GM19395 (cell line): ENCODE measurements at regions not wholly inside any gene's neighbourhood (a gene's known extent, or its start where the extent isn't known, plus 50 kb on each side); places are given as distances from the start of the nearest gene placed in this dataset.

ENCODE experiments used
- ATAC-seq: cut with Tn5 transposase; IDR thresholded peaks from one replicate; pipeline ENCODE4 v1.9.1; 2021; ENCODE audit warnings: mild to moderate bottlenecking, moderate library complexity; ENCODE audit not compliant: unreplicated experiment

DNA sequence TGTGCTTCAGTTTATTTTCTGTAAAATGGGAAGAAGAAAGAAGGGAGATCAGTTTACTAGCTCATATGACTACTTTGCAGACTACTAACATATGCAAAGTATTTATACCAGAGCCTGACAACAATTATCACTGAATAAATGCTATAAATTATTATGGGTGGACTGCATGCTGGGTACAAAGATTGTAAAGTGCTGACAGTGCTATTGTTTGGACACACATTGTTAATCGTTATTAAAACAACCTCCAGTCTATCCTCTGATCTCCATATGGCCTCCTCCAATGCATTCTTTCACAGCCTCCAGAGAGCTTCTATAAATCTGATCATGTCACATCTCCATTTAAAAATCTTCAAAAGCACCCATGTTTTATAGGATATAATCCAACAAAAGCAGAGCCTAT is 90.1 kb upstream of the HS3ST1 start:
- ATAC-seq, result no peak

DNA sequence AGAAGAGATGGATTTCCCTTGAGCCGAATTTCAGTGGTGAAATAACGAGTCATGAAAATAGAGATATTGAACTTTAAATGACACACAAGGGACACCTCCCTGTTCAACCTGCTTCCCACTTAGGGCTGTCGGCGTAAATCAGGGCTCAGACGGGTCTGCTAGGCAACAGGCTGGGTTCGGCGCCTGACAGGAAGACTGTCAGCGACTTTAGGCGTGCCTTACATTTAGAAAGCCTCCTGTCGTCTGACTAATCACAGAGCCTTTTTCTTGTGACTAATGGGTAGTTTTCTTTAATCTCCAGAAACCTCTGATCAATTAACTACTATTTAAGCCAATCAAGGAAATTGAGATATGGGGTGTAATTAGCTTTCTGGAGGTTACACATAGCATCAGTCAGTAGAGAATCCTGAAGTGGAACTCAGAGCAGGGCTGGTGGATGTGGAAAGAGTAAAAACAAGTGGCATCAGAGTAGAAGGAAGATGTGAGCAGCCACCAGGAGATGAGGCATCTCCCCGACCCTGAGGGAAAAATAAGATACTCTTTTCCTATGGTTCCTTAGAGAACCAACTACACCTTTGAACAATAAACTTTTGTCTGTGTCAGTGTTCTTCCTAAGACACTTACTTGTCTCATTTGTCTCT is 86.2 kb upstream of the HS3ST1 start:
- ATAC-seq, result no peak

DNA sequence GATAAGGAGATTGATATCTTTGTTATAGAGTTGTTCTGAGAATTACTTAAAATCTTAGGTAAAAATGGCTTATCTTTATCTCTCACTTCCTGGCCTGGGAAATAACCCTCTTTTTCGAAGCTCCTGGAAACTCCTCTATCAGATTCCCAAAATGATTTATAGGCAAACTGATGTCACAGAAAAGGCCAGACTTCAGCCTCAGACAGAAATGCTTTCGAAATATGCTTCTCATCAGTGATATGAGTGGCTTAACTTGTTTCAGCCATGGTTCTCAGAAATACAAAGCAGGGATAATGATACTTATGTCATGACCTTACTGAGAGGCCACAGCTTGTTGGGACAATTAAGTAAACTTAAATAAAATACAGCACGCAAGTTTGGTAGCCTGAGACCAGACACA is 85.3 kb upstream of the HS3ST1 start:
- ATAC-seq, result no peak

DNA sequence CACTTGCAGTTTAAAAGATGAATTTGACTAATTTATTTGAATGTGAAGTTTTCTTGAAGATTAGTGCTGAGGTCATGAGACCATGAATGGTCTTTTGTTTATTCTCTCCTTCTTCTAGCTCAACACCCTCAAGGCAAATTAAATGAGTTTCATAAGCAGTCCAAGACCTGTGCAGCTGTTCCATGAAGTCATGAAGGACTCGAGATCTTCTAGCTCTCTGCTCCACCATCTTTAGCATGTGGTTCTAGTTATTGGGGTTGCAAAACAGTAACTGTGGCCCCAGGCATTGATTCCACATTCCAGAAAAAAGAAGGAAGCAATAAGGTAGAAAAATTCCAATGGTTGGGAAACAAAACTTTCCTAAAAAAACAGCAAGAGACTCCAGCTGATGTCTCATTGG is 84.2 kb upstream of the HS3ST1 start:
- ATAC-seq, result no peak

DNA sequence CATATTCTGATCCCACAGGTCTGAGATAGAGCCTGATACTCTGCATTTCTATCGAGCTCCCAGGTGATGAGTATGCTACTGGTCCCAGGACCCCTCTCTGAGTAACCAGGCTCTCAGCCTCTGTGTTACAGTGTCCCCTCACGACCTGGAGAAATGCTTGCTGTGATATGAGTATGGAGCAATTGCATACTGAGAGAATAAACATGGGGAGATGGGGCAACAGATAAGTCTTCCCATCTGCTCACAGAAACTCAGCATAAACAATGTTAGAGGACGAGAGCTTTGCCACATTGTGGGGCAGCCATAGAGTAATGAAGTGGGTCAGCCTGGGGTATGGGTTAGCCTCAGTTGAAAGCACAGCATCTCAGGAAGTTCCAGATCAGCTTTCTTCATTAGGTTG is 82.6 kb upstream of the HS3ST1 start:
- ATAC-seq, result no peak

DNA sequence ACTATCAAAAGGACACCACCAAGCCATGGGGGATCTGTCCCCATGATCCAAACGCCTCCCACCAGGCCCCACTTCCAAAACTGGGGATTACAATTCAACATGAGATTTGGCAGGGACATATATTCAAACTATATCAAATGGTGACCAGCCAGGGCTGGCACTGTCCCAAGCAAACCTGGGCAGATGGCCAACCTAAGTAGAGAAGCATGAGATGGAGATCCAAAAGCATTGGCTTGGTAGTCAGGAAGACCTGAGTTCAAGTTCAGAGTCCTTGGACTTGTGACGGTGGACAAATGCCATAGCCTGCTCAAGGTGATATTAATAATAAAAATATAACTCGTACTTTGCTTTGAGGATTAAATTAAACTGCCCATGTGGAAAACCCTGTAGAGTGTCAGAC is 79.2 kb upstream of the HS3ST1 start:
- no peak for ATAC-seq

DNA sequence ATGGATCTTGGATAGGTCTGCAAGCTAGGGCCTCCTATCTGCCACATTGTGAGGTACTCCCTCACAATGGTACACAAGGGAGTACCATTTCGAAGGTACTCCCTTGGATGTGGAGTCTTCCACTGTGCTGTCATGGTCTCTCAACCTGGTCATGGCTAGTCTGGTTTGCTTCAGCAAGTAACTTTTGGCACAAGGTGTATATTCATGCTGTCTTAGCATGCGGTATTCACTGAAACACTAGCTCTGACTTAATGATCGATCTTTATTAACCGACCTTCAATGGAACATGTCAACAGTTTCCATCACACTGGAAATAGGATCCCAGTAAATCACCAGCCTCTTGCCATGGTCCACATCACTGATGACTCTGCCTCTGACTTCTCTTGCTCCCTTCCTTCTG is 77.5 kb upstream of the HS3ST1 start:
- no peak for ATAC-seq

DNA sequence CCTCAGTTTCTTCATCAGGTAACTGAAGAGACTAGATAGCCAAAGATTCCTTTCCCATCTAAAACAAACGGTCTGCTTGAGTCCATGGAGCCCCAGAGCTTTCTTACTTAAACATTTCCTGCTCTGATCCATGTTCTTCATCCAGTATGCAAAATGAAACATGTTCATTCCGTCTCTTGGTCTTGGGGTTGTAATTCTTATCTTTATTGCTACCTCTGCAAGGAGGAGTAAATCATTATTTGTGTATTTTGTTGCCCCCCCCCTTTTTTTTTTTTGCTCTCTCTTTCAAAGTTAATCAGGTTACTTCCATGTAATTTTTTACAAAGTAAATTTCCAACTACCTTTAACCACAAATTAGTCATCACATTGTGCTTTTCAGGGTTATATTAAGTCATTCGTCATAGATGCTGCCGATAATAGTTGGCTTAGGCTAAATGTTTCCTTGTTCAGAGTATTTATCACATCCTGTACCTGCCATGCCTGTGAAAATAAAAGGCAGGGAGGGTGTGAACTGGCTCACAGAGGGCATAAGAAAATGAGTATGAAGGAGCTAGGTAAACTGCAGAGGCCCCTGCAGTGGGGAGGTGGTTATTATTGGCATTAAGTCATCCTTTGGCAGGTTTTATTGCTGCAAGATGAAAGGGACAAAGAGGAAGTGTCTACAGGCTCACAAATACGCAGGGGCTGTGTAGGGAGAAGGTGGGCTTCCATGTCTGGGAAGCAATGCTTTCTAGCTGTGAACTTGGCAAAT is 76.7 kb upstream of the HS3ST1 start:
- ATAC-seq, result no peak

DNA sequence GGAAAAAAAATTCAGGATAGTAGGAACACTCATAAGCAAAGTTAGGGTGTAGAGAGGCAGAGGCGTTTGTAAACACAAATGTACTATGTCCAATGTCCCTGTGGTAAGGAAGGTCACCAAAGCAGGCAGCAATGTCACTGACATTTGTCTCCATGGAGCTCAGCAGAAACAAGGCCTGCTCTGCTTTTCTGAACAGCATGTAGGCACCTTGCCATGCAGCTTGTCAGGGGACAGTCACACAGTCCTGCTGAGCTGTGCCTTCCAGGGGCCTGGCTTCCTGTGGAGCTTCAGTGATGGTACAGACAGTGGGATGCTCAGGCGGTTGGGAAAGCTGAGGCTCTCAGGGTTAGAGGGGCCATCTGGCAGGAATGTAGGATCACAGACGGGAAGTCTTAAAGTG is 74.5 kb upstream of the HS3ST1 start:
- ATAC-seq, result no peak

DNA sequence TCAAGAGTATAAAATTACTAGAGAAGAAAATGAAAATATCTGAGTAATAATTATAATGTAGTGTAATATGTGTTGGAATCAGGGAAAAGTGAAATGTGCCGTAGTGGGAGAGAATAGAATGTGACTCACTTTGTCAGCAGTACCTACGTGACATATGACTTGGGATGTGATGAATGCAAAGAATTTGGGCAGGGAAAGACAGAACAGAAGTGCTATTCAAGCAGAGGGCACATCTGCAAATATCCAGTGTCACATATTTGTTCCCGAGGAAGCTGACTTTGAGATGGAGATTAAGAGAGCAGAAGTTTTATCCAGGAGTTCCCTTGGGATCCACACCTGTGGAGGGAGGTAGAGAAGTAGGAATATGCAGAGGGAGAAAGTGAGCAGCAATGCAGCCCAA is 69.3 kb upstream of the HS3ST1 start:
- no peak for ATAC-seq

DNA sequence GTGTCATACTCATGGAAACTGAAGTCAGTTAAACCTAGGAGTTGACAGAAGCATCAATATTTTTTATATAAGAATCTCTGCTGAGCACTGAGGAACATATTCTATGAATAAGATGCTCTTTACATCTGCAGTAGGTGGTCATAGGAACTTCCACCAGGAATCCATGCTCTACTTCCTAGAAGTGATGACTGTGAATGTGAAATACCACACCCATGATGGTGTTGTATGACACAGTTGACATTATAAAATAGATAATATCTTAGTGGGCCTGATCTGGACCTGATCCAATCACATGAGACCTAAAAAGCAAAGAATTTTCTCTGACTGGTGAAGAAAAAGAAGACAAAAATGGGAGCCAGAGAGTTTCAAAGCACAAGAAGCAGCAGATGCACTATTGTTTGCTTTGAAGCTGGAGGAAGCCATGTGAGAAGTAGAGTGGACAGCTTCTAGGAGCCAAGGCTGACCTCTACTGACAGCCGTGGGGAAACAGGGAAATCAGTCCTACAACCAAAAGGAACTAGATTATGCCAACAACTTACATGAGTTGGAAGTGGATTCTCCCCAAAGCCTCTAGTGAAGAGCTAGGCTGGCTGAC is 68.6 kb upstream of the HS3ST1 start:
- no peak for ATAC-seq

DNA sequence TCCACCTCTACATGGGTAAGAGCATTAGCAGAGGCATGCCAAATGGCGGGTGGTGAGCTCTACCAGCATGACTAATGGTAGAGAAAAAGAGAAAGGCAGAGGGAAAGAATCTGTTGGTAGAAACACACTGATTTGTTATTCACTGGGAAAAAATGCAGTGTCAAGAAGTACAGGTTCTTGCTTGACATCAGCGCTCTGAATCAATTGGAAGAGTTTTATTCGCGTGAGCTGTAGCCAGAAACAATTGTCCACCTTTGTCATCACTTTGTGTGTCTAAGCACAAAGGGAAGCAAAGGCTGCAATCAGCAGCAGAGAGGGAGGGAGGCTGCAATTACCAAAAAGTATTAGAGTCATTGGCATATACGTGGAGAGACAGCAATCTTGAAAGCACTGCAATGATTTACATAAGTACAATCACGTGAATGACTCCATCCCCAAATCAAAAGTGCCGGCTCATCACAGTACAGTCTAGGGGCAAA is 67.7 kb upstream of the HS3ST1 start:
- no peak for ATAC-seq

DNA sequence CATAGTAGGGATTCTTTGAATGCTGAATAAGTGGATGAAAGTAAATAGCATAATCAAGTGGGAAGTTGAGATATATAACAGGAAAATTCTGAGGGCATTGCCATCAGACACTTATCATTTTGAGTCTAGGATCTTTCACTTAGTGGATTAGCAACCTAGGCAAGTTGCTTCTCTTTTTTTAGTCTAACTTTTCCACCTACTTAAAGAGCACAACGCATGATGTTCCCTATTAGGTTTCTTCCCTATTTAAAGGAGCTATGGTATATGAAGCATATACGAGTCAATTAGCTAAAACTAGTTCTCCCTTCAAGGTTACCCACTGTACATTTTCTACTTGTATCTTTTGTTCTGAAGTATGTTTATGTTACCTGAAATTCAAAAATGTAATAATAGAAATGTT is 67.1 kb upstream of the HS3ST1 start:
- no peak for ATAC-seq

DNA sequence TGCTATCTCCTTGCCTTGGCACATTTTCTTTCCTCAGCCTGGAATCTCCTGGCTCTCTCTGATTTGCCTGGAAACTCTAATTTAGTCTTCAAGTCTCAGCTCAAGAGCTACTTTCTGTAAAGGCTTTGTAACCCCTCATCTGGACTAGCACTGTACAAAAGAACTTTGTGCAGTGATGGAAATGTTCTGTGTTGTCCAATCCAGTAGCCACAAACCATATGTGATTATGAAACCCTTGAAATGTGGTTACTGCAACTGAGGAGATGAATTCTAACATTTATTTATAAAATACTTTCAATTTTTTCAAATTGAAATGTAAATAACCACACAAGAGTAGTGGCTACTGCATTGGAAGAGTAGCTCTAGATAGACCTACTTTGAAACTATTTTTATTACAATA is 66.6 kb upstream of the HS3ST1 start:
- no peak for ATAC-seq

DNA sequence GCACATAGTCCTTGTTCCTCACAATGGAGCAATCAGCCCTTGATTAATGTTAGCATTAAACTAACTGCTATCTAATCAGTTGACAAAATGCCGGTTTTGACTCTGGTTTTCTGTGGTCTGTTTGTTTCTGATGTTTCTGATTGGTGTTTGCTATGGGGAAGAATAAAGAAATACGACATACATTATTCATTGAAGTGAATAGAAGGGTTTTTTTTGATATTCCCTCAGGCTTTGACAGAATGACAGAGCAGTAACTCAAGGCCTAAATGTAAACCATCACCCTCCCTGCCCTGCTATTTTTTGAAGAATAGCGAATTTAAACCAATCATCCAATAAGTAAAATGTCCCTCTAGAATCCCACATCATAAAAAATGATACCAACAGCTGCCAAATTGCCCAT is 65.5 kb upstream of the HS3ST1 start:
- no peak for ATAC-seq

DNA sequence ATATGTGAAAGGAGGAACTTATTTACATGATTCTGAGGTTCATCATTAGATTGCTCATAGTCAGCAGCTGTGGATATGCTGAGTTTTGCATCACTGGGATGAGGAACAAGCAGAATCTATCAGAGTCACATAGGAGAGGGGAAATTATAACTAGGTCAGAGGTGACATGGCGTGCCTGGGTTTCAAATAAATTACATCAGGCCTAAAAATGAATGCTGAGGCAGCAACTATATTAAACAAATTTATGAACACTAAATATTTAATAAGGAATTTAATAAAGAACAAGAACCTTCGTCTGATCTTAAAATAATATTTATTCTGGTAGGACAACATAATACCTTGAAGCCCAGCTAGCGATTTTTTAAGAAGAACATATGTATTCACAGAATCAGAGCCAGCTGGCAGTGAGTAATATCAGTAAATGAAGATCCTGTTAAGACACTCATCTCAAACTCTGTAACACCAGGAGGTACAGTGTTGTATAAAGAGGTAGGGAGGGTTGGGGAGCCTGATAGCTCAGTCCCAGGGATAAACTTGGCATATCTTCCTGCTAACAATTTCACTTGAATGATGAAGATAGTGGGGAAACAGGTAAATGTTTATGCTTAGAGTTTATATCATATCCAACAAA is 60.9 kb upstream of the HS3ST1 start:
- no peak for ATAC-seq

DNA sequence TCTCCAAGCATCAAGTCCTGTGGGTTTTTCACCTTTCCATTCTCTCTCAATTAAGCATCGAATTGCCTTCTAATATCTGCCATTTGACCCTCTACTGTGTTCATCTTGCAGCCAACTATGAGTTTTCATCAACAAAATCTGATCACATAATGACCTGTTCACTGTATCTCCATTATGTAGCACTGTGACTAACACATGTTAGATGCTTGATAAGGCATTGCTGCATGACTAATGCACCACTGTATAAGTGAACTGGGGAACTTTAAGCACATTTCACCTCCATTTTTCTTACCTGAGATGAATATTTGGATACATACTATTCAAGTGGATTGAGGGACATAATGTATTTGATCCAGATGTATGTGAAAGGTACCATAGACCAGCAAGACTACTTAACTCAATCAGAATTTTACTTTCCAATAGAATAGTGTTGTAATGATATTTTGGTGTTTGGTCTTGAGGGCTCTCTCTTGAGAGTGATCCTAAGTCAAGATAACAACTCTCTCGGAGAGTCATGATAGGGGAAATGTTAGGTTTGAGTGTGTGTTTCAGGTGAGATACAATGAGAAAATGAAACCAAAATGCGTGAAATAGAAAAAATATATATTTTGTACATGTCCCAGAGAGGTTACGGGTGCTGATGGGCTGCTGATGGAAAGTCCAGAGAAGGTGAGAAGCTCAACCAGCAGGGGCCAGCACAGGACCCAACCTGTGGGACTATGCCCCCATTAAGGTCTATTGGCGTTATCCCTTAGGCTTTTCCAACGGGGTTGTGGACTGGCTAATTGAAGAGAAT is 60.2 kb upstream of the HS3ST1 start:
- no peak for ATAC-seq

DNA sequence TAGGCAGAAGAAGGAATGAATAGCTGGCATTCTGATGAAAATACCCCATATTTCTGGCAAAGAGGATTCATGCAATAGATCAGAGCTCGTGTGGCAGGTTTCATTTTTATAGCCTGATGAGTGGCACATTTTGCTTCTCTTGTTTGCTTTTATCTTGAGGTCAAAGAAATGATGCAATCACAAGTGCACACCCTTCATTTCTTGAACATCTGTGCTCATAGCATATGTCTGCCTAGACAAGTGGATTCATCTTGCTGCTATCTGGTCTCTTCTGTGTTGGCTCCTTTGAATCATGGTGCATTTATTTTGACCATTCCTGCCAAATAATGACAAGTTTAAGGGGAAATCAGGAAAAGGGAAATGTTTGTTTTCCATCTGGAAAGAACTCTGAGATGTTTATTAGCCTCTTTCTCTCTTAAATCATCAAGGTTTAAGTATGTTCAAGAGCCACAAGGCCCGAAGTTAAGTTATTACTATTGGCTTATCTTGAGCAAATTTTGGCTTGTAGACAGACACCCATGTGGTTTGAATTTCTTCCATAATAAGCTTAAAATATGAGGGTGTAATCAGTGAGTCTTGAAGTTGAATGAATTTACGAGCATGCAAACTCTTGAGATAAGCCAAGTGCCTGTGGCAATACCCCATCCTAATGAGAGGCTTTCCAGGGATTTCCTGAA is 59.3 kb upstream of the HS3ST1 start:
- ATAC-seq, result no peak

DNA sequence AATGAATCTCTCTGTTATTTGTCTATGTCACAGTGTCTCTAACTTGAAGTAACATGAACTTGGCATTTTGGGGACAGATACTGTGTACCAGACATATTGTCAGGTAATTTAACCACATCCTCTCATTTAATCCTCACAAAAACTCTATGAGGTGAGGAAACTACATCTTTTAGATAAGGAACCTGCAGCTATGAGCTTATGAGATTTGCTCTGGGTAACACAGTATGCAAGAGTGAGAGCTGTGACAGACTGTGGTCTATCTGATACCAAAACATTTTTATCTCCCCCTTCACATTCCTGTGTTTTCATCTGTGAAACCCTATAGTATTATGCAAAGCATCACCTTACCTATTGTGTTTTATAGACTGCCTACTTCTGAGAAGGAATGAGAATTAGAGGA is 58.4 kb upstream of the HS3ST1 start:
- no peak for ATAC-seq

DNA sequence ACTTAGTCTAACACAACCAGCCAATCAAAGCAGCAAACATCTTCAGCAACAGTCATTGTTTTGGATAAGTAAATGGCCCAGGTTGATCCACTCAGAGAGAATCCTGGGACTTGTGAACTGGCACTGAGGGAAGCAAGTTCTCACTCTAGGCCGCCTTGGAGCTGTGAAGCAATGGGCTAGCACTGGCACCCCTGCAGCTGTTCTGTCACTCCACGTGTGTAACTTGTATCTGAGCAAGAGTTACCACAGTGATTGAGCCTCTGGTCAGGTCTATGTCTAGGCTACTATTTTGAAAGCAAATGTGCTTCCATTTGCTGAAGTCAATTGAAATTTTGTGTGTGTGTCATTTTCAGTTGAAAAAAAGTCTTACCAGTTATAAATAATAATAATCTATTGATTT is 57.2 kb upstream of the HS3ST1 start:
- ATAC-seq, result no peak

DNA sequence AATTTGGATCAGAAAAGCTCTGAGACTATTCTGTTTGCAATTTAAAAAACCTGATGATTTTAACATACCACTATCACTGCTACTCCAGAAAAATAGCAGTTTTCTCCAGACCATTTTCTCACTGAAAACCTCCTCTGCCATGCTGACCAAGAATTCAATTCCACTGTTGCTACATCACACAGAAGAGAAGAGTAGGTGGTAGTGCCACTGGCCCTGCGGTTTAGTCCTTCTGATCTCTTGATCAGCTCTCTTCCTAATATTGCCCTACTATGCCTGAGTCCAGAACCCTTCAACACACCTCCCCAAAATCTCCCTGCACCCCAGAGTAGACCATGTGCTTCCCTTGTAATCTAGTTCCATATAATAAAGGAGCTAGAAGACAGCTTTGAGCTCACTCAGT is 55.8 kb upstream of the HS3ST1 start:
- no peak for ATAC-seq
